GM13977 (cell line): ENCODE measurements at regions not wholly inside any gene's neighbourhood (a gene's known extent, or its start where the extent isn't known, plus 50 kb on each side); places are given as distances from the start of the nearest gene placed in this dataset.

Experiments
- DNase-seq: peaks from one replicate; pipeline ENCODE4 v3.0.0; 2012; ENCODE audit warnings: low spot score
- in situ Hi-C: fragments of 300-500 bp; cut with MboI; formaldehyde crosslinking; loops from one replicate; pipeline ENCODE4 v1.12.0; 2022; ENCODE audit warnings: low sequenced_read_pairs, low pct_unique_long_range_greater_than_20kb, mixed read lengths, inconsistent platforms; ENCODE audit not compliant: unreplicated experiment
- TF ChIP-seq, protein P1 (sequence below): IDR thresholded peaks from 2 replicates; pipeline ENCODE4 v1.5.1; 2012; ENCODE audit warnings: mild to moderate bottlenecking, control low read depth; ENCODE audit not compliant: insufficient read depth; ENCODE audit errors: extremely low read depth, missing control alignments

DNA sequence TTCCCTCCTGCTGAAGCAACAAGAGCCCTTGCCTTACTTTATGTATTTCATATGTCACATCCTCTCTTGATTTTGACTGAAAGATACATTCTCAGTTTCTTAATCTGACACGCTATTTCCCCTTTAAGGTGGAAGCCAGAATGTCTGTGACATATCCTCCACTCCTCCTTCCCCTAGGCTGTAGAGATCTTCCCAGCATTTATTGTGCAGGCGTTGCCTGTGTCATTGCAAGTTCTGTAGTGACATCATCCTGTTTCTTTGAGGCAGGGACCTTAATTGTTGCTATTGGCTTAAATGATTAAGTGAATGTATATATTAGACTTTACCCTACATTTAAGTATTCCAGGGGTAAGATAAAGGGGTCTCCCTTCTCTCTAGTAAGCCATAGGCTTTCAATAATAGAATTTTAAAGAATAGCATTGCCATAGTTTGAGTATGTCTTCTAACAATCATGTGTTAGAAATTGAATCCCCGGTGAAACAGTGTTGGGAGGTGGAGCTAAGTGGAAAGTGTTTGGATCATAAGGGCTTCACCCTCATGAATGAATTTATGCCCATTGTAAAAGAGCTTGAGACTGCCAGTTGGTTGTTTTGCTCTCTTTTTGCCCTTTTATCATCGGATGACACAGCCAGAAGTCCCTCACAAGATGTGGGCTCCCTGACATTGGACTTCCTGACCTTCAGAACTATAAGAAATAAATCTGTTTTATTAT, 189.5 kb upstream of the CDC14C start:
- TF ChIP-seq, protein P1, sequence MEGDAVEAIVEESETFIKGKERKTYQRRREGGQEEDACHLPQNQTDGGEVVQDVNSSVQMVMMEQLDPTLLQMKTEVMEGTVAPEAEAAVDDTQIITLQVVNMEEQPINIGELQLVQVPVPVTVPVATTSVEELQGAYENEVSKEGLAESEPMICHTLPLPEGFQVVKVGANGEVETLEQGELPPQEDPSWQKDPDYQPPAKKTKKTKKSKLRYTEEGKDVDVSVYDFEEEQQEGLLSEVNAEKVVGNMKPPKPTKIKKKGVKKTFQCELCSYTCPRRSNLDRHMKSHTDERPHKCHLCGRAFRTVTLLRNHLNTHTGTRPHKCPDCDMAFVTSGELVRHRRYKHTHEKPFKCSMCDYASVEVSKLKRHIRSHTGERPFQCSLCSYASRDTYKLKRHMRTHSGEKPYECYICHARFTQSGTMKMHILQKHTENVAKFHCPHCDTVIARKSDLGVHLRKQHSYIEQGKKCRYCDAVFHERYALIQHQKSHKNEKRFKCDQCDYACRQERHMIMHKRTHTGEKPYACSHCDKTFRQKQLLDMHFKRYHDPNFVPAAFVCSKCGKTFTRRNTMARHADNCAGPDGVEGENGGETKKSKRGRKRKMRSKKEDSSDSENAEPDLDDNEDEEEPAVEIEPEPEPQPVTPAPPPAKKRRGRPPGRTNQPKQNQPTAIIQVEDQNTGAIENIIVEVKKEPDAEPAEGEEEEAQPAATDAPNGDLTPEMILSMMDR: no peak
- in situ Hi-C loops: no loop called here
- DNase-seq: no peak

DNA sequence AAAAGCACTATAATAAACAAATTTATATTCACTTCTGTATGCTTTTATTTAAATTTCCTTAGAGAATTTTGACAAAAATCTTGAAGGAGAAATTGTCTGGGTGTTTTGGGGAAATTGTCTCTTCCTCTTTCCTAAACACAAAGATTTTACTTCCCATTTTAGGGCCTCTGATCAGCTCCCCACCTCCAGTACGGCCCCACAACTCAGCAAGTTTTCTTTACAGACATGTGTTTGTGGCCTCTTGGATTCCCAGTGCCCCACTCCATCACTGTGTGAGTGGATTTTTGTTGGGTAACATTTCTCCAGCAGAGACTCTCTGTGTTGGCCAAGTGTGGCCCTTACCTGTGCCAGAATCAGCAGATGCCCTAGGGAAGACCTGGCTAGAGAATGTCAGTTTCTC, 182.8 kb upstream of the CDC14C start:
- TF ChIP-seq, protein P1: no peak
- no peak for DNase-seq
- in situ Hi-C loops: no loop called here

DNA sequence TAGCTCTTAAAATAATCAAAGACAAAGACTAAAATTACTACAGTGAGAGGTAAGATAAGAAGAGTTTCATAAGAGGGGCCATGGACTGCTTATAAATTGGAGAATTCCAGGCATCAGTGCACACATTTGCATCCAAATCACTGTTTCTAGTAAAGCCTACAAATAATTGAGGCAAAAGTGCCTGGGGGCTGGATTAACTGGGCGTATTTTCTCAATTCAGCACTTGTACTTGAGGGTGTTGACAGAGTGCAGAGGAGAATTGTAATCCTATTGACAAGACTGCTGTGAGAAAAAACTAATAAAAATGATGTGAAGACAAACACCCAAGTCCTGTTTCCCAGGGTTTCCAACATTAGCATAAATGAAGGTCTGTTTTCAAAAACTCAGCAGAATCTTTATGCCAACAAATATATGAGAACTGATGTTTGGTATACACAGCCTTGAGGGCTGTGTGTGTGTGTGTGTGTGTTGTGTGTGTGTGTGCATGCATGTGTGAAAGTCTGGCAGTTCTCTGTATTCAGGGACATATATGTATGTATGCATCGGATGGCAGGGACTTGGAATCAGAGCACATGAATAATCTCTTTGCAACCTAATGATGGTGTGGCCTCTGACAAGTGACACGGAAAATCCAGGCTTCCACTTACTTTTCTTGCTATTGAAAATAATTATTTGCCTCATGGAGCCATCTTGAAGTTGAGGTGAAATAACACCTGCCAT, 182.1 kb upstream of the CDC14C start:
- no peak for DNase-seq
- TF ChIP-seq, protein P1: no peak
- in situ Hi-C loops: no loop called here

DNA sequence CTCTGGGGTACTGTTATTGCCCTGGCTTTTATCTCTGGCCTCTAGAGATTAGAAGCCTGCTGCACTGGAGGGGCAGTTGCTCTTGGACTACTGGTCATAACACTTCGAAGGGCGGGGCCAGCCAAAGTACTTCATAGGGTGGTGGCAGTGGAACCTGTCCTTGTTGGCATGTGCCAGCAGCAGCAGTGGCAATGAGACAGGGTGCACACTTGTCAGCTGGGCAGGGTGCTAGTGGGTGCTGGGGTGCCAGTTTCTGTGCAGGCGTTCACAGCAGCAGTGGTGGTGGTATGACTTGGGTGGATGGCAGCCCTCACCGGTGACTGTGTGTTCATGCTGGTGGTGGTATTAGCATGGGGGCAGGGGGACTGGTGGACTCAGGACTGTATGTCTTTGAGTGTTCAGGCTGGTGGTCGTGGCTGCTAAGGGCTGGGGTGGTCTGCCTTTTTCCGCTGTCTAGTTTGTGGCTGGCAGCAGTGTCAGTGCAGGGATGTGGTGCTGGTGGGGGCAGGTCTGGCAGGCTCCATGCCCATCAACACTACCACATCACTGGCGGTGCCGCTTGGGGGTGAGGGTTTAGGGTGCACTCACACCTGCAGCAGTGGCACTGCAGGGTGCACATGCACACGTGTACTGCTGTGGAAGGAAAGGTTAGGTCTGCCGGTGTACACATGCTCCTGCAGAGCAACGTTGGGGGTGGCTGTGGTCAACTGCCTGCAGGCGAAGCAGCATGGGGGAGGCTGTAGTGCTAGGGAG, 176.1 kb upstream of the CDC14C start:
- in situ Hi-C loops: no loop called here
- TF ChIP-seq, protein P1: no peak
- no peak for DNase-seq

DNA sequence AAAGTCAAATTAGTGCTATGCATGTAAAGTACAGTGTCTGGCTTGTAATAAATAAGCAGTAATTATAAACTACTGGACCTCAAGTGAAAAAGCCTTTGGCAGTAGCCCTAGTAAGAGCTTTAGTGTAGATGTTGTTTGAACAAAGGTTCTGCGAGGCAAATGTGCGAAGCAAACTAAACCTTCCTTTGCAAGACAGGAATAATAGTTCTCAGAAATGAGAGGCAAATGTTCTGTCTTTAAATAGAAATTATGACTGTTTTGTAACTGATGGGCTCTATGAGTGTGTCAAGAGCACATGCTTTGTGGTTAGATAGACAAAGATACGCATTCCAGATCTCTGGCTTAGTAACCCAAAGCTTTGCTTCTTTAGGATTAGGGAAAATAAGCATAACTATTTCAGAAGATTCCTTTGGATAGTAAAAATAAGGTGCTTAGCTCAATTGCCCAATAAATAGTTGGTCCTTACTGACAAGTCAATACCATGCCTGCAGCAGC, 169.2 kb upstream of the CDC14C start:
- TF ChIP-seq, protein P1: no peak
- in situ Hi-C loops: no loop called here
- DNase-seq: no peak

DNA sequence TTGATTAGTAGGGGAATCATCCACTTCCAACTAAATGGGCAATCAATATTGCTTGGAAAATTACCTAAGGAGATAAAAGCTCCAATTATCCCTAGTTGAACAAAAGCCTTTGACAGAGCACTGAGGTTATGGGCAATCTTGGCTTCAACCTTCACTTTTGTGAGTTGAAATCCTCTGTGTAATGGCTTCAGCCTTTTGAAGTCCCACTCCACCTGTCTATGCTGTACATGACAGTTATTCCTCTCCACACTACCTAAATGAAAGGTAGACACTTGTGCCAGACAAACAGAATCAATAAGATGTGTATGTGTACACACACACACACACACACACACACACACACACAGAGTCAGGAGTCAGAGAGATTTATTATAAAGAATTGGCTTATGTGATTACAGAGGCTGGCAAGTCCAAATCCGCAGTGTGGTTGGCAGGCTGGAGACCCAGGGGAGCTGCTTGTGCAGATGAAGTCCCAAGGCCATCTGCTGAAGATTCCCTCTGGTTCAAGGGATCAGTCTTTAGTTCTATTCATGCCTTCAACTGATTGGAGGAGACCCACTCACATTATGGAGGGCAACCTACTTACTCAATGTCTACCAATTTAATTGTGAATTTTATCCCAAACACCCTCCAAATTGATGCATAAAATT, 164.8 kb upstream of the CDC14C start:
- TF ChIP-seq, protein P1: no peak
- in situ Hi-C loops: no loop called here
- DNase-seq: no peak
